WTC11 (cell line): ENCODE measurements at regions not wholly inside any gene's neighbourhood (a gene's known extent, or its start where the extent isn't known, plus 50 kb on each side); places are given as distances from the start of the nearest gene placed in this dataset.

Experiments
- ATF1 ChIP-seq: sonication (generic); formaldehyde crosslinking; IDR thresholded peaks from 2 replicates; pipeline ENCODE4 v1.8.1; 2023; ENCODE audit warnings: mild to moderate bottlenecking, moderate library complexity, missing genetic modification reagents
- CTCF ChIP-seq: fragments of 200-600 bp; IDR thresholded peaks from 2 replicates; pipeline ENCODE4 v1.8.0; 2022; ENCODE audit warnings: antibody characterized with exemption
- FOXJ3 ChIP-seq: sonication (generic); formaldehyde crosslinking; IDR thresholded peaks from 2 replicates; pipeline ENCODE4 v1.9.0; 2021; ENCODE audit warnings: missing genetic modification reagents, mild to moderate bottlenecking, borderline replicate concordance
- GTF2I ChIP-seq: fragments of 250-450 bp; sonication (Bioruptor Pico); conservative IDR thresholded peaks from 2 replicates; pipeline ENCODE4 v1.4.0; 2021; ENCODE audit warnings: mild to moderate bottlenecking
- NR2C2 ChIP-seq: sonication (generic); formaldehyde crosslinking; IDR thresholded peaks from 2 replicates; pipeline ENCODE4 v1.8.0; 2022; ENCODE audit warnings: mild to moderate bottlenecking, missing genetic modification reagents
- SP1 ChIP-seq: sonication (generic); formaldehyde crosslinking; conservative IDR thresholded peaks from 2 replicates; pipeline ENCODE4 v1.8.1; 2022; ENCODE audit warnings: missing genetic modification reagents
- ZBTB43 ChIP-seq: sonication (generic); formaldehyde crosslinking; IDR thresholded peaks from 2 replicates; pipeline ENCODE4 v1.8.1; 2023; ENCODE audit warnings: mild to moderate bottlenecking, missing genetic modification reagents
- ZNF232 ChIP-seq: sonication (generic); formaldehyde crosslinking; IDR thresholded peaks from 2 replicates; pipeline ENCODE4 v1.8.0; 2022; ENCODE audit warnings: mild to moderate bottlenecking, missing genetic modification reagents
- ZNF512 ChIP-seq: sonication (generic); formaldehyde crosslinking; IDR thresholded peaks from 2 replicates; pipeline ENCODE4 v1.8.1; 2022; ENCODE audit warnings: missing genetic modification reagents, borderline replicate concordance

- TF ChIP-seq CTCF (no peak), ZBTB43 (CRISPR knock-in tag) (no peak), NR2C2 (CRISPR knock-in tag) (no peak), ZNF232 (CRISPR knock-in tag) (no peak), SP1 (CRISPR knock-in tag) (no peak), FOXJ3 (CRISPR knock-in tag) (no peak), ZNF512 (CRISPR knock-in tag) (no peak), GTF2I (CRISPR knock-in tag) (no peak), ATF1 (CRISPR knock-in tag) (no peak)
Observed at GRCh38 chr5:109558952-109559351, 130.8 kb upstream of the MAN2A1 start.
